ENCODE measurements at regions not wholly inside any gene's neighbourhood (a gene's known extent, or its start where the extent isn't known, plus 50 kb on each side); places are given as distances from the start of the nearest gene placed in this dataset.

DNA sequence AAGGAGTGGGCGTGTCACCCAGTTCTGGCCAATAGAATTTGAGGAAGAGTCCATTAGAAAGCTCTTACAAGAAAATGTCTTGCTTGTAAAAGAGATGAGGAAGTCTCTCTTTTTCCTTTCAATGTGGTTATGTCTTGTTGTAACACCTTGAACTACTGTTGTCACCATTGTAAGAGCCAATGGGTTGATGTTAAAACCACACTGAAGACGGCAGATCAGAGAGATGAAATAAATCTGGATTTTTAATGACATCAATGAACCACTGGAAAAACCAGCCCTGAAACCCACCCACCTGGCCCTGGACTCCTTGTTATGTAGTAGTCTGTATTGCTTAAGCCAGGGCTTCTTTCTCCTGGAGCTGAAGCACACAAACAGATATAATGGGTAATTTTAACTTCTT, 83.8 kb upstream of the ERCC6L2 start (continued):
- TF ChIP-seq RFX5 (IDR thresholded peaks at IDR 0.05; ENCODE audit: low read depth, low read length) = no peak

DNA sequence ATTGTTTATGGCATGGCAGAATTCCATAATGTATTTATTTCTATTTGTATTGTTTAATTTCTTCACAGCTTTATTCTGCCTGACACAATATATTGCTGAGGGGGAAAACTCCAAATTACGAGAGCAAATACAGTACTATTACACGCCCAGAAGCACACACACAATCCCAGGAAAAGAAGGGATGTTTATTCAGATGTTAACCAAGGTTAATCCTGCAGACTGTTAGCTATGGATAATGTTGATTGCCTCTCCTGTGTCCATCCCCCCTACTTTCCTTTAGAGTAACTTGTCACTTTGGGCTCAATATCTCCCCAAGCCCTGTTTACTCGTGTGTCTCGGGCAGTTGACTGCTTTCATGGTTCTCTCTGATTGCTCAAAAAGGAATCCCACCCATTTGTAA, 84.2 kb upstream of the ERCC6L2 start:
- dilution Hi-C loops (cut with HindIII; ENCODE audit: low sequenced_read_pairs, unreplicated experiment) (no loop called here), intact Hi-C loops (cut with micrococcal nuclease) (loop anchor here (5.0 kb wide), 1 partner anchor 426 kb away; no protein-coding TSS in a partner anchor)

More for the DNA sequence above, 84.2 kb upstream of the ERCC6L2 start:
- no peak overlapping the region for H2BK5ac ChIP-seq (ENCODE audit: low read depth, low read length, poor library complexity, severe bottlenecking)
- H4K5ac ChIP-seq (ENCODE audit: low read depth, low read length) = no peak overlapping the region
- no peak overlapping the region for H3K4me2 ChIP-seq (ENCODE audit: low read depth, low read length)
- ATAC-seq (ENCODE audit: low read depth) (no peak), DNase-seq (no peak)
- BruUV-seq (replicated peaks) = no TSS peak
- no peak overlapping the region for H2AK9ac ChIP-seq (replicated peaks; ENCODE audit: low read depth, low read length, poor library complexity)
- WGBS, 2 experiments (ENCODE audit: extremely low coverage in 2 of 2, insufficient read length in 1 of 2) = 100% methylated on average over 1 of the region's 4 CpGs; no CpG with 5 or more reads in 1 of the 2 experiments
- no peak overlapping the region for H4K8ac ChIP-seq (ENCODE audit: low read depth in 2 of 2, low read length in 2 of 2)
- no peak overlapping the region for H2BK15ac ChIP-seq (ENCODE audit: low read depth, low read length)
- no peak overlapping the region for H3K4ac ChIP-seq (ENCODE audit: low read depth, low read length)
- no peak overlapping the region for H2AK5ac ChIP-seq (ENCODE audit: low read depth, low read length)
- H3K36me3 ChIP-seq (ENCODE audit: control insufficient read depth, insufficient read depth, low read length) = no peaks in the 10 kb centered on the region
- peaks cover 9% of the 10 kb centered on the region for H3K4me1 ChIP-seq (ENCODE audit: control insufficient read depth, insufficient read depth, low read length)
- no peak overlapping the region for H3K27ac ChIP-seq (ENCODE audit: insufficient read depth, low read length)
- no peak overlapping the region for H2BK20ac ChIP-seq (ENCODE audit: low read depth, low read length)
- no peak overlapping the region for H3K23ac ChIP-seq (ENCODE audit: low read depth, low read length)
- no peak overlapping the region for H3K9ac ChIP-seq (ENCODE audit: low read depth, low read length)
- POLR2A ChIA-PET (ENCODE audit: unreplicated experiment) = no interaction called here
- in situ Hi-C loops (cut with MboI; ENCODE audit: low sequenced_read_pairs) = no loop called here
- peaks cover 24% of the 10 kb centered on the region for H3K27me3 ChIP-seq (ENCODE audit: control insufficient read depth, insufficient read depth, low read length)
- no peak overlapping the region for H3K4me3 ChIP-seq (ENCODE audit: insufficient read depth, low read depth, low read length)
- H3K79me1 ChIP-seq (ENCODE audit: low read depth in 1 of 2, low read length in 2 of 2) = no peaks in the 10 kb centered on the region
- H3K56ac ChIP-seq (ENCODE audit: extremely low read depth, insufficient read depth, low read length) = no peak overlapping the region
- H2BK120ac ChIP-seq (ENCODE audit: low read depth, low read length) = no peak overlapping the region
- no peaks in the 10 kb centered on the region for H3K9me3 ChIP-seq (ENCODE audit: control insufficient read depth, insufficient read depth, low read length)
- no peak overlapping the region for H3K14ac ChIP-seq (replicated peaks; ENCODE audit: low read depth, low read length)
- H4K91ac ChIP-seq (ENCODE audit: insufficient read depth, low read depth, low read length) = no peak overlapping the region
- TF ChIP-seq MXI1 (IDR thresholded peaks at IDR 0.05; ENCODE audit: borderline replicate concordance, low read depth, low read length) (no peak), MAZ (IDR thresholded peaks at IDR 0.05; ENCODE audit: borderline replicate concordance, low read depth, low read length) (no peak), RAD21 (IDR thresholded peaks at IDR 0.05; ENCODE audit: low read length) (no peak), BHLHE40 (IDR thresholded peaks at IDR 0.05; ENCODE audit: low read depth, low read length) (no peak), POLR2A (IDR thresholded peaks at IDR 0.05; ENCODE audit: low read depth, low read length) (no peak), MAFK (IDR thresholded peaks at IDR 0.05; ENCODE audit: low read depth, low read length) (no peak), CEBPB (IDR thresholded peaks at IDR 0.05; ENCODE audit: low read depth, low read length) (no peak), FOS (IDR thresholded peaks at IDR 0.05; ENCODE audit: low read depth, low read length) (no peak), RCOR1 (IDR thresholded peaks at IDR 0.05; ENCODE audit: insufficient replicate concordance, low read length) (no peak), NFE2L2 (IDR thresholded peaks at IDR 0.05; ENCODE audit: low read depth, low read length) (no peak), RFX5 (IDR thresholded peaks at IDR 0.05; ENCODE audit: low read depth, low read length) (no peak), SMC3 (IDR thresholded peaks at IDR 0.05; ENCODE audit: low read depth, low read length) (no peak)
- TF ChIP-seq, protein P1, sequence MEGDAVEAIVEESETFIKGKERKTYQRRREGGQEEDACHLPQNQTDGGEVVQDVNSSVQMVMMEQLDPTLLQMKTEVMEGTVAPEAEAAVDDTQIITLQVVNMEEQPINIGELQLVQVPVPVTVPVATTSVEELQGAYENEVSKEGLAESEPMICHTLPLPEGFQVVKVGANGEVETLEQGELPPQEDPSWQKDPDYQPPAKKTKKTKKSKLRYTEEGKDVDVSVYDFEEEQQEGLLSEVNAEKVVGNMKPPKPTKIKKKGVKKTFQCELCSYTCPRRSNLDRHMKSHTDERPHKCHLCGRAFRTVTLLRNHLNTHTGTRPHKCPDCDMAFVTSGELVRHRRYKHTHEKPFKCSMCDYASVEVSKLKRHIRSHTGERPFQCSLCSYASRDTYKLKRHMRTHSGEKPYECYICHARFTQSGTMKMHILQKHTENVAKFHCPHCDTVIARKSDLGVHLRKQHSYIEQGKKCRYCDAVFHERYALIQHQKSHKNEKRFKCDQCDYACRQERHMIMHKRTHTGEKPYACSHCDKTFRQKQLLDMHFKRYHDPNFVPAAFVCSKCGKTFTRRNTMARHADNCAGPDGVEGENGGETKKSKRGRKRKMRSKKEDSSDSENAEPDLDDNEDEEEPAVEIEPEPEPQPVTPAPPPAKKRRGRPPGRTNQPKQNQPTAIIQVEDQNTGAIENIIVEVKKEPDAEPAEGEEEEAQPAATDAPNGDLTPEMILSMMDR (conservative IDR thresholded peaks at IDR 0.05; ENCODE audit: low read depth, low read length) = no peak
- TF ChIP-seq, protein P2, sequence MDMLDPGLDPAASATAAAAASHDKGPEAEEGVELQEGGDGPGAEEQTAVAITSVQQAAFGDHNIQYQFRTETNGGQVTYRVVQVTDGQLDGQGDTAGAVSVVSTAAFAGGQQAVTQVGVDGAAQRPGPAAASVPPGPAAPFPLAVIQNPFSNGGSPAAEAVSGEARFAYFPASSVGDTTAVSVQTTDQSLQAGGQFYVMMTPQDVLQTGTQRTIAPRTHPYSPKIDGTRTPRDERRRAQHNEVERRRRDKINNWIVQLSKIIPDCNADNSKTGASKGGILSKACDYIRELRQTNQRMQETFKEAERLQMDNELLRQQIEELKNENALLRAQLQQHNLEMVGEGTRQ (IDR thresholded peaks at IDR 0.05; ENCODE audit: low read depth, low read length) = no peak
- no peak overlapping the region for H3K18ac ChIP-seq (ENCODE audit: low read depth, low read length)
- H2AFZ ChIP-seq (replicated peaks; ENCODE audit: low read length, poor library complexity) = no peak overlapping the region
- H4K20me1 ChIP-seq (ENCODE audit: insufficient read depth, low read length) = no peaks in the 10 kb centered on the region; the same call in 1 of the 2 replicates
- CTCF ChIA-PET = no interaction called here
- H3K9me1 ChIP-seq (ENCODE audit: insufficient read depth, low read length) = peaks cover 8% of the 10 kb centered on the region; the same call in 1 of the 2 replicates
